Daoy (cell line): ENCODE measurements at regions not wholly inside any gene's neighbourhood (a gene's known extent, or its start where the extent isn't known, plus 50 kb on each side); places are given as distances from the start of the nearest gene placed in this dataset.
A peak's percentile ranks its signal among the peaks of the same experiment; 100 is the strongest.
"Not testable (repeated sequence)": the region's sequence is repeated elsewhere in the genome, so short reads cannot be mapped to it uniquely, and the experiment has no call there.

ENCODE experiments used
- DNase-seq: peaks from one replicate; pipeline ENCODE4 v3.0.0-alpha.2; 2015; ENCODE audit warnings: low read depth

- no peak for DNase-seq
These were observed 55.9 kb downstream of the BHLHE40 start for GRCh38 chr3:5035113-5035512.

- DNase-seq: no peak
These were observed 56.6 kb downstream of the BHLHE40 start for GRCh38 chr3:5035692-5036391.

GRCh38 chr3:5036392-5036766, 57.1 kb downstream of the BHLHE40 start:
- DNase-seq: no peak

- no peak for DNase-seq
These were observed 57.6 kb downstream of the BHLHE40 start for GRCh38 chr3:5036858-5037257.

GRCh38 chr3:5039585-5039984, 60.3 kb downstream of the BHLHE40 start:
- DNase-seq: no peak

- no peak for DNase-seq
These were observed 62.1 kb downstream of the BHLHE40 start for GRCh38 chr3:5041315-5041714.

GRCh38 chr3:5045961-5046360, 66.7 kb downstream of the BHLHE40 start:
- DNase-seq: no peak

- no peak for DNase-seq
These were observed 68.7 kb downstream of the BHLHE40 start for GRCh38 chr3:5047764-5048419.

GRCh38 chr3:5051772-5052171, 70.3 kb upstream of the ARL8B start:
- DNase-seq: no peak

GRCh38 chr3:5052247-5052646, 69.8 kb upstream of the ARL8B start:
- DNase-seq: no peak

GRCh38 chr3:5053021-5053831, 68.9 kb upstream of the ARL8B start:
- DNase-seq: no peak

GRCh38 chr3:5054098-5054497, 68.0 kb upstream of the ARL8B start:
- DNase-seq: no peak

- DNase-seq: not testable (repeated sequence)
These were observed 67.5 kb upstream of the ARL8B start for GRCh38 chr3:5054579-5054978.

GRCh38 chr3:5055357-5056110, 66.6 kb upstream of the ARL8B start:
- no peak for DNase-seq

- no peak for DNase-seq
These were observed 66.0 kb upstream of the ARL8B start for GRCh38 chr3:5056111-5056391.

GRCh38 chr3:5057272-5057671, 64.8 kb upstream of the ARL8B start:
- DNase-seq: no peak

GRCh38 chr3:5057857-5058324, 64.2 kb upstream of the ARL8B start:
- DNase-seq: peak; percentile 73

GRCh38 chr3:5058471-5058951, 63.6 kb upstream of the ARL8B start:
- no peak for DNase-seq

- no peak for DNase-seq
These were observed 62.3 kb upstream of the ARL8B start for GRCh38 chr3:5059782-5060181.

- no peak for DNase-seq
These were observed 60.9 kb upstream of the ARL8B start for GRCh38 chr3:5061218-5061569.

- DNase-seq: no peak
These were observed 58.4 kb upstream of the ARL8B start for GRCh38 chr3:5063724-5064123.

- no peak for DNase-seq
These were observed 53.5 kb upstream of the ARL8B start for GRCh38 chr3:5068531-5069050.
